Activated CD4-positive, alpha-beta T cell treated with anti-CD3 and anti-CD28 coated beads for 48 hours (primary cell): ENCODE measurements at regions not wholly inside any gene's neighbourhood (a gene's known extent, or its start where the extent isn't known, plus 50 kb on each side); places are given as distances from the start of the nearest gene placed in this dataset.

ENCODE experiments used
- DNase-seq: peaks from one replicate; pipeline ENCODE4 v3.0.0-alpha.2; 2020

- no peak for DNase-seq
These were observed 475.2 kb upstream of the PPP2R3A start for GRCh38 chr3:135490219-135490915.

DNA sequence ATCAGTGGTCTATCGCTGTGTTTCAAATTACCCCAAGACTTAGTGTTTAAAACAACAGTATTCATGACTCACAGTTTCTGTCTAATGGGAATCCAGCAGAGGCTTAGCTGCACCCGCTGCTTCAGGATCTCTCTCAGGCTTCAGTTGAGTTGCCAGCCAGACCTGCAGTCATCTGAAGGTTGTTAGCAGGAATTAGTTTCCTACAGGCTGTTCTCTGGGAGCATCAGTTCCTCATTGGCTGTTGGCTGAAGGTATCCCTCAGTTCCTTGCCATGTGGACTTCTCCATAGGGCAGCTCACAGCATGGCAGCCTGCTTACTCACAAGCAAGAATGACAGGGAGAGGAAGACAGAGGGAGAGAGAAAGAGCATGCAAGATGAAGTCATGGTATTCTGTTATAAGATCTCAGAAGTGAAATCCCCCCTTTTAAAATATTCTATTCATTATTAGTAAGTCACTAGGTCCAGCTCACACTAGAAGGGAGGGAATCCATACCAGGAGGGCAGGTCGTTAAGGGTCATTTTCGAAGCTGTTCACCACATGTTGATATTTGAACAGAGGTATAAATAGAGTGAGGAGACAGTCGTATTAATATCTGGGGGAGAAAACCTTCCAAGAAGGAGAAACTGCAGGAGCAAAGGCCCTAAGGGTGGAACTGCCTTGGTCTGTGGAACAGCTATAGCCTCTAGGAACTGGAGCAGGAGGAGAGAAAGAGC, 473.9 kb upstream of the PPP2R3A start:
- DNase-seq: no peak

DNA sequence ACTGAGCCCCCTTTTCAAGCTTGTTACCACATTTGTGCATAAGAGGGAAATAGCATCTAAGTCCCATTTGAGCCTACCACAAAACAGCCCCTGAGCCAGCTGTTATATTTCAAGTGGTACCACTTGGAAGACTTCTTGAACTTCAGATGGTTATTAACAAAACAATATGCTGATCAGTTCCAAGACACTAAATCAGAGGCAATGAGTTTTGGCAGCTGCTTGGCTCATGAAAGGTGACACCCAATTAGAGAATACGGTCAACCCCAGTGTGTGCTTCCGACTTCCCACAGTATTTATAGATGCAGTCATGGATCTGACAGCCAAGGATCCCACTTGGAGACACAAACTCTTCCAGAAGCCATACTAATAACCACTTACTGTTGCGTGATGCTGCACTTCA, 469.6 kb upstream of the PPP2R3A start:
- DNase-seq: no peak

- DNase-seq: no peak
These were observed 467.5 kb upstream of the PPP2R3A start for GRCh38 chr3:135497979-135498378.

DNA sequence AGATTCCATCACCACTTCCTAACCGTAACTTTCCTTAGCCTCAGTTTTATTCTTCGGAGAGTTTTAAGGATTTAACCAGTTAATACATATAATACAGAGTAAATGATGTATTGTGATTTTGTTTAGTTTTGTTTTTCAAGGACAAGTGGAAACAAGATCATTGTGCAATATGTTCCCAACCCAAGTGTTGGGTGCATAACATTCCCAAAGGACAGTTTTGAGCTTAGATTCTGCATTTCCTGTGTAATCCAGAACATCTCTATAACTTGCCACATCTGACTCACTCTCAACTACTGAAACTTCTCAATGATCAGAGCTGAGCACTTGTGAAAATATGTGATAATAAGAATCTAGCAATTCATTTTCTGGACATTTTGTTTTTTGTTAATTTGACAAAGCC, 466.1 kb upstream of the PPP2R3A start:
- no peak for DNase-seq

DNA sequence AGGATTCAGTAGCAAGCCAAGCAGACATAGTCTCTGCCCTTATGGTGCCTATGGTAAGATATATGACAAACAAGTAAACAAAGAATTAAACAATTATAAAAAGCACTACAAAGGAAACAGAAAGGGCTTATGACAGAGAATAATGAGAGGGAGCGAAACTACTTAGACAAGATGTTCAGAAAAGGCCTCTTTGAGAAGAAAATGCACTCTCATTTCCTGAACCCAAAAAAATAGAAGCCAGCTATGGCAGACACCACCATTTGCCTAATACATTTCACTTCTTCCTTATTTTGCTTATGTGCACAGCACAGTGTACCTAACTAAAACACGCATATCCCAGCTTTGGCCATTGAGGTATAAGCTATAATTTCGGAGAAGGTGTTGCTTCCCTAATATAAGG, 465.5 kb upstream of the PPP2R3A start:
- no peak for DNase-seq

DNA sequence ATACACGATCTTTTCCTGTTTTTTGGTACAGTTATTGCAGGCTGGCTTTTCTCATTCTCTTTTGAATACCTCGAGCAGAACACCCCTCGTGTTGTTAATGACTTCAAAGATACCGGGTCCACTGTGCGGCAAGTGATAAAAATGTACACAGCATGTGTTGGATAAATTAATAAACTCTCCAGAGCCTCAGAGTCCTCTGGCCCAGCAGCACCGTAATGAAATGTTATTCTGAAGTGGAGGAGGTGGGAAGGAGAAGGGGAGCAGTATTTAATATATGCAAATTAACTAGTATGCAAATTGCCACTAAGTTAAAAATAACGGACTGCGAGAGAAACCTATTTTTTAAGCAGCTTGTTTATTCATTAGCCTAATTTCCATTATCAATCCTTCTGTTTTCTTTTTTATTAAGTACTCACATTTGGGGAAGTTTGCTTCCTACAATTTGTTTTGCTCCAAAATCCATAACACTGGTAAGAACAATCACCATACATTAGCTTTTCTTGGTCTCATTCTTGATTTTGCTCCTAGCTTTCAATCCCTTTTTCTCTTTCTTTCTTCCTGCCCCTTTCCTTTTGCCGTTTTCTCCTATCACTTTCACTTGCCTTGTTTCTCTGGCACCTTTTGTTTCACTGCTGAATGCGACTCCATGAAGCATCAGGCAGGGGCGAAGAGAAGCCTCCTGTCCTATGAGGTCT, 462.3 kb upstream of the PPP2R3A start:
- no peak for DNase-seq

DNA sequence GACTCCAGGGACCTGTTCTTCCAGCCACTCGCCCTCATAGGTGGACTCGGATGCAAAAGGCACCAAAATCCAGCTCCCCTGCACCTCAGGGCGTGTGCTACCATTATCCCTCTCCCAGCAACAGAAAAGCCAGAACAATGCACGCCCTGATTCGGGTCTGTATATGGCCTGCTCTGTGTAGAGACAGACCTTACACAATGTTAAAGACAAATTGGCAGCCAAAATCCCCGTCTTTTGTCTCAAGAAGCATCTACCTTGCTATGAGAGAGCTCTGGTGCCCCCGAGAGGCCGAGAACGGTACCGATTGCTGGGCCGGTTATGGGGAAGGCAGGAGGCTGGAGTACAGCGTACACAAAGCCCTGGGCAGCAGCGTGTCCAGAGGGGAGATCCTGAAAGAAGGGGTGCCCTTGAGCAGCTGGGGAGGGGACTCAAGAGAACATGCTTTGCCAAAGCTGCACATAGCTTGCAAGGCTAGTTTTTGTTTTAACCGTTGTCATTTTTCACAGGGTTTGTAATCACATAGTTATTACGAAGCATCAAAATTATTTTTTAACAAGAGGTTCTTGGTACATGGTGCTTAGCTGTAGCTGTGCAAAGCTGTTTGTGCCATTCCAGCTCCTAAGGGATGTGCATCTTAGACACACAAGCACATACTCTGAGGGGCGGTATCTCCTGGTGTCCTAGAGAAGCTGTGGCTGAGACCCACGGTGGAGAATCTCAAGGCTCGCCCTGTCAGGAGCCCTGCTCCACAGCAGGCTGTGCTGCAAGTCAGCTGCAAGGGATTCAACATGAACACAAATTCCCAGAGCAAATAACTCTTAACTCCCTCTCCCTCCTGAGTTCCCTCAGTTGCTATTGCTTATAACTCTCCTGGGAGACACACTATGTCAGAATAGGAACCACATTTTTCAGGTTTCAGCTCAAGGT, 461.5 kb upstream of the PPP2R3A start:
- DNase-seq: peak; percentile 59

DNA sequence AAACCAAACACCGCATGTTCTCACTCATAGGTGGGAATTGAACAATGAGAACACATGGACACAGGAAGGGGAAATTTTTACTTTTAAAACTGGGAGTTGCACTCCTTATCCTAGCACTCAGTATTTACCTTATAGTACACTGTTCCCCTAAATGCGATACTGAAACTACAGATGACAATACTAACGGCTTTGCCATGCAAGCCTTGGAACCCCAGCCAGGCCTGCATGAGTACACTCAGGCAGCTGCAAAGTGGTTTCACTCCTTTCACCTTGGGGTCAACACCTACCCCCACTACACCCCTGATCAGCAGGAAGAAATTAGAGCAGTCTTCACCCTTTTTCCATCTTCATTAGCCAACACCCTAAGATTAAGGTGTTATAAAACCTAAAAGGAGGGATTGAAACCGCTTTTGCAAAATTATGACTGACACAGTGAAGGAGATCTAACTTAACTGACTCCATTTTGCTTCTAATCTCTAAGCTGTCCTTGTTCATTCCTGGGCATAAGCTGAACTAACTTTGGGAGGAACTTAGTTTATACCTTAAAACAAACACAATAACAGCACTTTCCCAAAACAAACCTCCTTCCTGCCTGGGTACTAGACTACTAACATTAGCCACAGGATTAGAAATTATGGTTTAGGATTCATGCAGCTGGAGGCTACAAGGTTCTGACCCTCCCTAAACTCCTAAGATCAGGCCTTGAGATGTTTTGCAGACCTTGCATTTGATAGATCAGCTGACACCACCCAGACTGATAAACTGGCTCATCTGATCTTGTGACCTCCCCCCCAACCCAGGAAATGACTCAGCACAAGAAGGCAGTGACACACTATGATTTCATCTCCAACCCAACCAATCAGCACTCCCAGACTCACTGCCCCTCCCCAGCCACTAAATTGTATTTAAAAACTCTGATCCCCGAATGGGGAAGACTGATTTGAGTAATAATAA, 452.1 kb upstream of the PPP2R3A start:
- DNase-seq: peak; percentile 4

DNA sequence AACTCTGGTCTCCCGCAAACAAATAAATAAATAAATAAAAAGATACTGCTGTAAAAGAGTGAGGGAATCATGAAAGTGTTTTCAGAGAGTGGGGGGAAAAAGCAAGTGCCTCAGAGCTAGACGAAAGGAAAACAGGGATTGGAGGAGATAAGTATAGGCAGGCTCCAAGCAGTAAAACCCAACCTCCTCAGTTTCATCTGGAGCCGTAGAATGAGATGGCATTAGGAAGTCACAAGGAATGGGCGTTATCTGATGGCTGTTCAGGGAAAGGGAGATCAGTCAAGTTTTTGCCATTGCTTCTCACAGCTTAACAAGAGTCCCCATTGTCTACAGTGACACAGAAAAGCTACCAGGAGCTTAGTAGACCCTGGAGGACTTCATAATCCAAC, 451.5 kb upstream of the PPP2R3A start:
- DNase-seq: no peak

GRCh38 chr3:135516143-135516542, 449.4 kb upstream of the PPP2R3A start:
- DNase-seq: no peak

GRCh38 chr3:135528413-135529015, 437.0 kb upstream of the PPP2R3A start:
- no peak for DNase-seq

DNA sequence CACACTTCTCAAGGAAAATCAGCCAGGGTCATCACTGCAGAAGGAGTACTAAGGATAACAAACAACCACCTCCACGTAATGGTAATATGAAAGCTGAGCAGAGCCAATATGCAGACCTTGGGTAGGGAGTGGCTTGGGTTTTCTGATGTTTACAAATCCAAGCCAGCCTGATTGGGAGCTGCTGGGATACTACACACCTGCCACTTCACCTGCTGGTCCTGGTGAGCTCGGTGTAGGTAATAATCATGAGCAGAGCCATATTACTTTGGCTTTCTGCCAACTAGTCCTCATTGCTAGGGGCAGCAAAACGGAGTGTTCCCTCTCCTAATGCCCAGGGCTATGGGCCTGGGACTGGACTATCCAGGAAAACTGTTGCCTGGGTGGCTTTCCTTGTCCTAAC, 433.5 kb upstream of the PPP2R3A start:
- DNase-seq: no peak

DNA sequence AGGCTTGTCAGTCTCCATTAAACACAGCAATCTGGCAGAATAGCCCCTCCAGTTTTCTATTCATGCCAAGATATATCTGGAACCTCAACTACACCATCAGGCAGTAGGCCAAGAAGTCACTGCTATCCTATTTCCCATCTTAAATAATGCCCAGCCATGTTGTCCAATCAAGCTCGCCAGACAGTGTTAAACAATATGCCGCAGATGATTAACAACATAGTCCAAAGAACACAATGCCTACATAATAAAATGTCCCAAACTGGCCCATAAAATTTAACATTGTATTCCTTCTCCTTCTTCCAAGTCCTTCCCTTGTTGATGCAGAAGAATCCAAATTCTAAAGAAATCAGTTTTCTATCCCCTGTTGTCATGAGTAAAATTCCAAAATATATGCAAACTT, 427.4 kb upstream of the PPP2R3A start:
- no peak for DNase-seq

DNA sequence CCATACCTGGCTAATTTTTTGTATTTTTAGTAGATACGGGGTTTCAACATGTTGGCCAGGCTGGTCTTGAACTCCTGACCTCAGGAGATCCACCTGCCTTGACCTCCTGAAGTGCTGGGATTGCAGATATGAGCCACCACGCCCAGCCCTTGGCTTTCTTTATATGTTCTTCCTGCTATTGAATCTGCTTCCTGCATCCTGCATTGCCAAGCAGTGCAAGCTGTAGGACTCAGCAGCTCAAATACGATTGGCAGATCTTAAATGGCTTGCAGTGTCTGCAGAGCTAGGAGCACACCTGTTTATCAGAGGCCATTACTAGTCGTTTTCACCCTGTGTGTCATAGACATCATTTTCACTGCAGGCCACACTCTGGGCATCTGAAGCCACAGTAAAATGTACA, 426.2 kb upstream of the PPP2R3A start:
- DNase-seq: no peak

DNA sequence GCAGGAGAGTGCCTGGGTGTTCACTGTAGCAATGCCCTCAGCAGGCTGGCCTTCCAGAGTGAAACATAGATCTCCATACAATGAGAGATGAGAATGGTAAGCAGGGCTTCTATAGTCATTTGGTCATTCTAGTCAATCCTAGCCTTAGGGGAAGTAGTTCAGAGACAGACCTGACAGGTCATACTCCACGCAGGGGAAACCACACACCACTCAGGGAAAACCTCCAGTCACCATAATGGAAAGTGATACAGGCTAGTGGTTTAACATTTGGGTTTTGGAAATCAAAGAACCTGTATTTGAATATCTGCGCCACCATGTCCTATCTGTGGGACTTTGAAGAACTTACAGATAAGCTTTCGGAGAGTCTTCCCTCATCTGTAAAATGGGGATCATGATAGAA, 425.7 kb upstream of the PPP2R3A start:
- no peak for DNase-seq

GRCh38 chr3:135549928-135550494, 415.5 kb upstream of the PPP2R3A start:
- DNase-seq: no peak

DNA sequence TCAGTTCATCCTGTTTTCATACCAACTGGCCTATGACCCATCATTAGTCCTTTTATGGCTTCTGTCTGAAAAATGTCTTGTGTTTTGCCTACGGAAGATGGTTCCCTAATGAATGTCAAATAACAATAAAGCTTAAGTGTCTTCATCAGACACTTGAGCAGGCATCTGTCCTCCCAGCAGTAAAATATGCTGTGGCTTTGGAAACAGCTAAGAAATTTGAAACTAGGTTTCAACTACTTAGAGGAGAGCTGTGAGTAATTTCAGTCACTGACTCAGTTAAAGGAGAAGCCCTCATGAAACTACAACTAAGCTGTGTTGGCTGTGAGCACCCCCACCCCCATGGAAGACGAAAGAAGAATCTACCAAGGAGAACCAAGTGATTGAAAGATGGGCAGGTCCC, 409.4 kb upstream of the PPP2R3A start:
- no peak for DNase-seq

- no peak for DNase-seq
These were observed 407.3 kb upstream of the PPP2R3A start for GRCh38 chr3:135558150-135558783.

- DNase-seq: no peak
These were observed 406.6 kb upstream of the PPP2R3A start for GRCh38 chr3:135558906-135559305.

- no peak for DNase-seq
These were observed 405.7 kb upstream of the PPP2R3A start for GRCh38 chr3:135559802-135560201.
